ENCODE measurements at regions not wholly inside any gene's neighbourhood (a gene's known extent, or its start where the extent isn't known, plus 50 kb on each side); places are given as distances from the start of the nearest gene placed in this dataset.

DNA sequence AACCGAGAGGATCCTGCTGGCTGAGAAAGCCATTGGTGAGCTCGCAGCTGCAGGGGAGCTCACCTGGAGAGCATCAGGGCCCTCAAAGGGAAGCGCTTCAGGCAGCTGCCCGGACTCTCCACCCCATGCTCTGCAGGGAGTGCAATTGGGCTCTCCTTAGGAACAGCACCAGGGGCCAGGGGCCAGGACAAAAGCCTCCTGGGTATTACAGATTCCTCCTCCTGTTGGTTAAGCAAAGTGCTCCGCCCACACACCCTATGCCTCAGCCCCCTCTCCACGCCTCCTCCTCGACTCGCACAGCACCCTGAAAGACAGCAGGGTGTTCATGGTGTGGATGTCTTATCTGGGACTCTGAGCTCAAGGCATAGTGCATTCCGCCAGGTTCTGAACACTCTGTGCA is 139.9 kb downstream of the SHANK2 start:
- DNase-seq (ENCODE audit: low read depth, low spot score) (no peak), ATAC-seq (no peak)
- POLR2A ChIA-PET, result no interaction called here
- H3K4me3 ChIP-seq (ENCODE audit: low read depth in 2 of 2, low read length in 2 of 2), result no peak overlapping the region
- intact Hi-C loops (cut with micrococcal nuclease; ENCODE audit: unreplicated experiment) (no loop called here), in situ Hi-C loops (cut with HindIII; ENCODE audit: low pct_unique_long_range_greater_than_20kb, low sequenced_read_pairs) (no loop called here)
- TF ChIP-seq SIN3A (IDR thresholded peaks at IDR 0.05; ENCODE audit: borderline replicate concordance, insufficient read depth, low read depth, low read length), result no peak
- TF ChIP-seq, protein P1, sequence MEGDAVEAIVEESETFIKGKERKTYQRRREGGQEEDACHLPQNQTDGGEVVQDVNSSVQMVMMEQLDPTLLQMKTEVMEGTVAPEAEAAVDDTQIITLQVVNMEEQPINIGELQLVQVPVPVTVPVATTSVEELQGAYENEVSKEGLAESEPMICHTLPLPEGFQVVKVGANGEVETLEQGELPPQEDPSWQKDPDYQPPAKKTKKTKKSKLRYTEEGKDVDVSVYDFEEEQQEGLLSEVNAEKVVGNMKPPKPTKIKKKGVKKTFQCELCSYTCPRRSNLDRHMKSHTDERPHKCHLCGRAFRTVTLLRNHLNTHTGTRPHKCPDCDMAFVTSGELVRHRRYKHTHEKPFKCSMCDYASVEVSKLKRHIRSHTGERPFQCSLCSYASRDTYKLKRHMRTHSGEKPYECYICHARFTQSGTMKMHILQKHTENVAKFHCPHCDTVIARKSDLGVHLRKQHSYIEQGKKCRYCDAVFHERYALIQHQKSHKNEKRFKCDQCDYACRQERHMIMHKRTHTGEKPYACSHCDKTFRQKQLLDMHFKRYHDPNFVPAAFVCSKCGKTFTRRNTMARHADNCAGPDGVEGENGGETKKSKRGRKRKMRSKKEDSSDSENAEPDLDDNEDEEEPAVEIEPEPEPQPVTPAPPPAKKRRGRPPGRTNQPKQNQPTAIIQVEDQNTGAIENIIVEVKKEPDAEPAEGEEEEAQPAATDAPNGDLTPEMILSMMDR (IDR thresholded peaks at IDR 0.05), result no peak
- TF ChIP-seq TCF7L2 (IDR thresholded peaks at IDR 0.05; ENCODE audit: low read depth, low read length), result no peak
- TF ChIP-seq REST (IDR thresholded peaks at IDR 0.05; ENCODE audit: insufficient read depth in 1 of 2, low read depth in 2 of 2, low read length in 1 of 2), result no peak
- TF ChIP-seq POLR2AphosphoS5 (IDR thresholded peaks at IDR 0.05; ENCODE audit: low read depth, low read length), result no peak
- no peaks in the 10 kb centered on the region for H3K4me1 ChIP-seq (ENCODE audit: control insufficient read depth, insufficient read depth, low read length)
- no TSS peak for BruUV-seq (replicated peaks)
- no peaks in the 10 kb centered on the region for H3K36me3 ChIP-seq (ENCODE audit: control insufficient read depth, insufficient read depth, low read length)
- no peak overlapping the region for H3K27ac ChIP-seq (ENCODE audit: low read length)
- CTCF ChIA-PET, result no interaction called here
- no peaks in the 10 kb centered on the region for H3K9me3 ChIP-seq (ENCODE audit: control insufficient read depth, insufficient read depth, low read depth, low read length)
- no peaks in the 10 kb centered on the region; the same call in 1 of the 2 replicates for H3K27me3 ChIP-seq (ENCODE audit: control insufficient read depth, insufficient read depth, low read length)

DNA sequence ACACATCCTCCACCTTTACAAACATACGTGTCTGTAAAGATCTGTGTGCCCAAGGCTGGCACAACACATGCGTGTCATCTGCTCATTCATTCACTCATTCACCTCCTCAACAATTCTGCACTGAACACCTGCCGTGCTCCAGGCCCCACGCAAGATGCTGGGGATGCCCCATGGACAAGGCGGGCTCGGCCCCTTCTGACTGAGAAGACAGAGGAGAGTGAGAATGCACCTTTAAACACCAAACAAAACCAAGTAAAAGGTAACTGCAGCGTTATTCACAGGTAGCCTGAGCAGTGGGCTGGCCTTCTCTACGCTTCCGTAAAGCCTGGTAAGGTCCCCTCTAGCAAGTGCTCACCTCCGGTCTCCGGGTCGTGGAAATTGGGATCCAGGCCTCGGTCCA is 142.8 kb downstream of the SHANK2 start:
- ChIA-PET CTCF (no interaction called here), POLR2A (no interaction called here)
- no TSS peak for BruUV-seq (replicated peaks)
- TF ChIP-seq, protein P1 (IDR thresholded peaks at IDR 0.05), result no peak
- TF ChIP-seq REST (IDR thresholded peaks at IDR 0.05; ENCODE audit: insufficient read depth in 1 of 2, low read depth in 2 of 2, low read length in 1 of 2) (no peak), POLR2AphosphoS5 (IDR thresholded peaks at IDR 0.05; ENCODE audit: low read depth, low read length) (no peak), SIN3A (IDR thresholded peaks at IDR 0.05; ENCODE audit: borderline replicate concordance, insufficient read depth, low read depth, low read length) (no peak), TCF7L2 (IDR thresholded peaks at IDR 0.05; ENCODE audit: low read depth, low read length) (no peak)
- DNase-seq (ENCODE audit: low read depth, low spot score), result no peak
- in situ Hi-C loops (cut with HindIII; ENCODE audit: low pct_unique_long_range_greater_than_20kb, low sequenced_read_pairs), result no loop called here
- Histone ChIP-seq H3K4me3 (ENCODE audit: low read depth in 2 of 2, low read length in 2 of 2) (no peak overlapping the region), H3K36me3 (ENCODE audit: control insufficient read depth, insufficient read depth, low read length) (no peaks in the 10 kb centered on the region), H3K9me3 (ENCODE audit: control insufficient read depth, insufficient read depth, low read depth, low read length) (no peaks in the 10 kb centered on the region), H3K27me3 (ENCODE audit: control insufficient read depth, insufficient read depth, low read length) (no peaks in the 10 kb centered on the region; the same call in 1 of the 2 replicates), H3K27ac (ENCODE audit: low read length) (no peak overlapping the region), H3K4me1 (ENCODE audit: control insufficient read depth, insufficient read depth, low read length) (no peaks in the 10 kb centered on the region)
- intact Hi-C loops (cut with micrococcal nuclease; ENCODE audit: unreplicated experiment), result no loop called here
- ATAC-seq, result no peak
